Loucy (cell line): ENCODE measurements at regions not wholly inside any gene's neighbourhood (a gene's known extent, or its start where the extent isn't known, plus 50 kb on each side); places are given as distances from the start of the nearest gene placed in this dataset.

Source experiments
- CTCF ChIP-seq: fragments of 200-600 bp; sonication (generic); conservative IDR thresholded peaks from 2 replicates; pipeline ENCODE4 v1.5.1; 2014; ENCODE audit warnings: mild to moderate bottlenecking, antibody characterized with exemption, low read length
- EZH2phosphoT487 ChIP-seq: fragments of 200-600 bp; IDR thresholded peaks from 2 replicates; pipeline ENCODE4 v1.6.1; 2018; ENCODE audit warnings: antibody characterized with exemption, mild to moderate bottlenecking, moderate library complexity, borderline replicate concordance

DNA sequence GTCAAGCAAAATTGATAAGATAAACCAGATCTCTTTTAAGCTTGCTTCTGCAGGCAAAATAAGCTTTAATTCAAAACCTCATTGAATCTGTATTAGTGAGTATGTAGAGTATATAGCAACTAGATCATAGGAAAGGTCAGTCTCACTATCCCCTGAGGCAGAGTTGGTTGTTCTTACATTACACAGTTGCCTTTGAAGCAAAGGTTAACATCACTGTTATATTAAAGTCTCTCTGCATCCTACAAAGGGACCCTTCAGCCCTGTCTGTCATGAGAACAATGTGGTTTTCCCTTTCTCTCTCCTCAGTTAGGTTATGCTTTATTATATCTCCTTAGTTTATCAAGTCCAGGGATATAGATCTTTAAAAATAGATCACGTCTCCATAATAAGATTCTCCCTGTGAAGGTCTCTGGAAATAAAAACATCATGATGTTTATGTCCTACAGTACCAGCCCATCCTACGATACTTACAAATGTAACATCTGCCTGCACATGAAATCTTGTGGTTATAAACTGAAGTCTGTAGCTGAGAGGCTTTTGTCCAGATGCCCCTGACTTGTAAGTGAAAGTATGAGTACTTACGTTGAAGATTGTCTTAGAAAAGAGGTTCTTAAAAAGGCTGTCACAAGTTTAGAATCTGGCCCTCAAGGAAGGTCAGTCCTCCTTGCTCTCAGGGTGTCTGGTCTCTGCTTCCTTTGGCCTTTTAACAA lies 103.6 kb downstream of the VIP start:
- TF ChIP-seq CTCF, result no peak
- TF ChIP-seq EZH2phosphoT487, result no peak
